Epidermal melanocyte (primary cell): ENCODE measurements at regions not wholly inside any gene's neighbourhood (a gene's known extent, or its start where the extent isn't known, plus 50 kb on each side); places are given as distances from the start of the nearest gene placed in this dataset.
"Not testable (repeated sequence)": the region's sequence is repeated elsewhere in the genome, so short reads cannot be mapped to it uniquely, and the experiment has no call there.

Experiments used
- DNase-seq: peaks from one replicate; pipeline ENCODE4 v3.0.0; 2011; ENCODE audit warnings: low spot score; ENCODE audit not compliant: insufficient read length

DNA sequence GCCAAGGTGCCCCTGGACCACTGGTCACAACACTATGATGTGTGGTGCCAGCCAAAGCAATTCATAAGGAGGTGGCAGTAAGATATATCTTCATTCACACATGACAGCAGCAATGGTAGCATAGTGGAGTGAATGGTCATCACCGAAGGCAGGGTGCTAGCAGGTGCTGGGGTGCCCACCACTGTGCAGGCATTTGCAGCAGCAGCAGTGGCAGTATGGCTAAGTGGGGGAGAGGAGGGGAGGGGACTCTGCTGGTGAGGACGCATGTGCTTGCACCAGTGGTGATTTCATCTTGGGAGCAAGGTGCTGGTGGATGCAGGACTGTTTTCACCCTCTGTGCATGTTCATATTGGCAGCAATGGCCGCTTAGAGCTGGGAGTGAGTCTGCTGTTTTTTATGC lies 419.1 kb upstream of the KLHL4 start:
- no peak for DNase-seq

DNA sequence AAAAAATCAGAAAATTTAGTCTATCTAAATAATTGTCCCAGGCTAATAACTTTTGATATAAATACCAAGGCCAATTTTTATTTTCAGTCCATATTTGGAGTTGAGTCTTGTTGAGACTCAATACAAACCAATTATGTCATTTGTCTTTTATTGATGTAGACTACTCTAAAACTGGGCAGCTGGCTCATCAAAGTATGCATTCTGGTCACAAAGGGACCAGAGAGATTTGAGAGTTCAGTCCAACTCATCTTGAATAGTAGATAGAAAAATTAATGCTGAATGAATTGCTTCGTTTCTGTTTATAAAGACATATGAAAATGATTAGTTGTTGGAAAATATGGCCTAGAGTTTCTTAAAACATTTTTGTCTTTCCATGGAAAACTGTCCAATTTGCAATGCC lies 412.5 kb upstream of the KLHL4 start:
- no peak for DNase-seq

DNA sequence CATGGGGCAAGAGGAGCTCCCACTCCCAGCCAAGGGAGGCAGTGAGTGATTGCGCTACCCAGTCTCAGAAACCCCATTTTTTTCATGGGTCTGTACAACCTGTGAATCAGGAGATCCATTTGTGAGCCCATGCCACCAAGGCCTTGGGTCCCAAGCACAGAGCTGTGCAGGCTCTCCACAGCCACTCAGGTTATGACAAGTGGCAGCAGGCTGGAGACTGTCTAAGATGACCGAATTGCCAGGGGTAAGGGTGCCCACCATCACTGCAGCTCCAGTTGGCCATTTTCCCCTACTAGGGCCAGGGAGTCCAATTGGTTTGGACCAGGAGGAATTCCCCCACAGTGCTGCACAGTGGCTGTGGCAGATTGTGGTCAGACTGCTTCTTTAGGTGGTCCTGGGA lies 407.5 kb upstream of the KLHL4 start:
- DNase-seq, result no peak

DNA sequence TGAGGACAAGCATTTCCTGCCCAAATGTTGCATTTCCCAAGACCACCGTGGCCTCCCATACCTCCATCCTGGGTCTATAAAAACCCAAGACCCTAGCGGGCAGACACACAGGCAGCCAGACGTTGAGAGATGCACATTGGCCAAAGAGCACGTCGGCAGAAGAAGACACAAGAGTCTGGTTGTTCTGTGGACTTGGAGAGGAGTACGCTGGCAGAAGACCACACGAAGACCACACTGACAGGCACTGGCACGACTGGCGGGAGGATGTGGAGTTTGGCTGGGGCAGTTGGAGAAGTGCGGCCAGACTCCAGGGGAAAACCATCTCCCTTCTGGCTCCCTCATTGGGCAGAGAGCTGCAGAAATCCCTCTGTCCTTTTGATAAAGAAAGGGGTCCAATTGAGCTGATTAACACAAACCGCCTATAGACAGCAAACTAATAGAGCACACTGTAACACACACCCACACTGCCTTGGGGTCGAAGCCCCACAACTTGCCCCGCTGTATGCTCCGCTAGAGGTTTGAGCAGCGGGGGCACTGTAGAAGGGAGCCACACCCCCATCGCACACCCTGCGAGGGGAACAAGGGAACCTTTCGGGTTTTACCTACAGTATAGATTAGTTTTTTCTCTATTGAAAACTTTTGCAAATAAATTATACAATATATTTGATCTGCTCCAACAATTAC lies 376.7 kb upstream of the KLHL4 start:
- no peak for DNase-seq

DNA sequence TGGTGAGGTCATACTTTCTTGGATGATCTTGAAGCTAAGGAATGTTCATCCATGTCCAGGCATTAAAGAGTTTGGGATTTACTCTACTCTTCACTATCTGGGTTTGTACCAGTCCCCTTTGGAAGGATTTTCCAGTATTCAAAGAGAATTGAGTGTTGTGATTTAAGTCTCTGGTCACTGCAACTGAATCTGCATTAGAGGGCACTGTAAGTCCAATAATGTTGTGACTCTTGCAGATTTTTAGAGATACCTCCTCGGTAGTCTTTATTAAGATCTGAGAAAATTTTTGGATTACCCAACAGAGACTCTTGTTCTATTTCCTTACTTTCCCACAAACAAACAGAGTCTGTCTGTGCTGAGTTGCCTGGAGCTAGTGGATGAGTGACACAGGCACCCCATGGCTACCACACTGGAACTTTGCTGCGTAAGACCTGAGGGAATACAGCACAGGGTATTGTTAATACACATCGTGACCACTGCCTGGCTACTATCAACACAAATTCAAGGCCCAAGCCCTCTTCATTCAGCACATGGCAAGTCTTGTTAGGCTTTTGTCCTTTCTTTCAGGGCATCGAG lies 357.1 kb upstream of the KLHL4 start:
- no peak for DNase-seq

DNA sequence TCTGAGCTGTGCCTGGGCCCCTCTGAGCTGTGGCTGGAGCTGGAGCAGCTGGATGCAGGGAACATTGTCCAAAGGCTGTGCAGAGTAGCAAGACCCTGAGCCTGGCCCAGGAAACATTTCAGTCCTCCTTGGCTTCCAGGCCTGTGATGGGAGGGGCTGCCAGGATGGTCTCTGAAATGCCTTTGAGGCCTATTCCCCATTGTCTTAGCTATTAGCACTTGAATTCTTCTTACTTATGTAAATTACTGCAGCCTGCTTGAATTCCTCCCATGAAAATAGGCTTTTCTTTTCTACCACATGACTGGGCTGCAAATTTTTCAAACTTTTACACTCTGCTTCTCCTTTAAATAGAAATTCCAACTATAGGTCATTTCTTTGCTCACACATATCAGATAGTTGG lies 349.8 kb upstream of the KLHL4 start:
- no peak for DNase-seq

DNA sequence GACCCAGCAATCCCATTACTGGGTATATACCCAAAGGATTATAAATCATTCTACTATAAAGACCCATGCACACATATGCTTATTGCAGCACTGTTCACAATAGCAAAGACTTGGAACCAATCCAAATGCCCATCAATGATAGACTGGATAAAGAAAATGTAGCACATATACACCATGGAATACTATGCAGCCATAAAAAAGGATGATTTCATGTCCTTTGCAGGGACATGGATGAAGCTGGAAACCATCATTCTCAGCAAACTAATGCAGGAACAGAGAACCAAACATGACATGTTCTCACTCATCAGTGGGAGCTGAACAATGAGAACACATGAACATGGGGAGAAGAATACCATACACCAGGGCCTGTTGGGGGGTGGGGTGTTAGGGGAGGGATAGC lies 339.6 kb upstream of the KLHL4 start:
- not testable (repeated sequence) for DNase-seq
